HG02759 (cell line): ENCODE measurements at regions not wholly inside any gene's neighbourhood (a gene's known extent, or its start where the extent isn't known, plus 50 kb on each side); places are given as distances from the start of the nearest gene placed in this dataset.

ENCODE experiments used
- ATAC-seq: cut with Tn5 transposase; IDR thresholded peaks from one replicate; pipeline ENCODE4 v1.9.1; 2021; ENCODE audit warnings: mild to moderate bottlenecking, moderate library complexity; ENCODE audit not compliant: unreplicated experiment

GRCh38 chr6:134515986-134516385 is 198.1 kb upstream of the SGK1 start:
- ATAC-seq, result no peak

- ATAC-seq, result no peak
Observed at GRCh38 chr6:134512981-134513391, 195.1 kb upstream of the SGK1 start.

GRCh38 chr6:134511984-134512683 is 194.2 kb upstream of the SGK1 start:
- no peak for ATAC-seq

GRCh38 chr6:134510920-134511319 is 193.0 kb upstream of the SGK1 start:
- no peak for ATAC-seq

- no peak for ATAC-seq
Observed at GRCh38 chr6:134510142-134510541, 192.2 kb upstream of the SGK1 start.

- no peak for ATAC-seq
Observed at GRCh38 chr6:134508862-134509498, 191.1 kb upstream of the SGK1 start.

GRCh38 chr6:134506162-134506561 is 188.2 kb upstream of the SGK1 start:
- ATAC-seq, result no peak

- no peak for ATAC-seq
Observed at GRCh38 chr6:134503585-134504281, 185.8 kb upstream of the SGK1 start.

GRCh38 chr6:134502614-134503549 is 185.0 kb upstream of the SGK1 start:
- ATAC-seq, result no peak

- ATAC-seq, result no peak
Observed at GRCh38 chr6:134495890-134496248, 178.0 kb upstream of the SGK1 start.

GRCh38 chr6:134495203-134495889 is 177.4 kb upstream of the SGK1 start:
- ATAC-seq, result no peak

GRCh38 chr6:134493789-134494188 is 175.9 kb upstream of the SGK1 start:
- no peak for ATAC-seq

GRCh38 chr6:134491477-134491876 is 173.6 kb upstream of the SGK1 start:
- no peak for ATAC-seq

- no peak for ATAC-seq
Observed at GRCh38 chr6:134482593-134483270, 164.8 kb upstream of the SGK1 start.

GRCh38 chr6:134481966-134482365 is 164.1 kb upstream of the SGK1 start:
- no peak for ATAC-seq

GRCh38 chr6:134480593-134480992 is 162.7 kb upstream of the SGK1 start:
- no peak for ATAC-seq

- no peak for ATAC-seq
Observed at GRCh38 chr6:134478764-134479399, 161.0 kb upstream of the SGK1 start.

- no peak for ATAC-seq
Observed at GRCh38 chr6:134477991-134478635, 160.2 kb upstream of the SGK1 start.

- ATAC-seq, result no peak
Observed at GRCh38 chr6:134474955-134475354, 157.0 kb upstream of the SGK1 start.
